AML-193 (cell line): ENCODE measurements at regions not wholly inside any gene's neighbourhood (a gene's known extent, or its start where the extent isn't known, plus 50 kb on each side); places are given as distances from the start of the nearest gene placed in this dataset.

Experiments used
- DNase-seq, 2 experiments: peaks; one replicate each; lab custom pipeline; 2025; lab: John Stamatoyannopoulos, UW

DNA sequence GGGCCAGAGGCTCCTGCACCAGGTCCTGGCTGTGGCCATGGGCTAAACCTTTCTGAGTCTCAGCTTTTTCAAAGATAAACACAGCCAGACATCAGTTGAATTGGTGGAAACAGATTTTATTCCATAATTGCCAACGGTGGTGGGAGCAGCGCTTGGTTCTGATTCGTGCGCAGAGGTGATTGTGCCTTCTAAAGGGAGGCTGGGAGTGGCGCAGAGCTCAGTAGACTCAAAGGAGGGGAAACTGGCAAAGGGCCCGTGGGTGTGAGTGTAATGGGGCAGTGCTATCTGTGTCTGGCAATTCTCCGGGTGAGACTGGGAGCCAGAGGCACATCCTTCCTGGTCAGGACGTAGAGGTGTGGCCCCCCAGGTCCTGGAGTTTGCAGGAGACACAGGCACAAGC is 169.4 kb upstream of the PPP1R26 start:
- DNase-seq = no peak

DNA sequence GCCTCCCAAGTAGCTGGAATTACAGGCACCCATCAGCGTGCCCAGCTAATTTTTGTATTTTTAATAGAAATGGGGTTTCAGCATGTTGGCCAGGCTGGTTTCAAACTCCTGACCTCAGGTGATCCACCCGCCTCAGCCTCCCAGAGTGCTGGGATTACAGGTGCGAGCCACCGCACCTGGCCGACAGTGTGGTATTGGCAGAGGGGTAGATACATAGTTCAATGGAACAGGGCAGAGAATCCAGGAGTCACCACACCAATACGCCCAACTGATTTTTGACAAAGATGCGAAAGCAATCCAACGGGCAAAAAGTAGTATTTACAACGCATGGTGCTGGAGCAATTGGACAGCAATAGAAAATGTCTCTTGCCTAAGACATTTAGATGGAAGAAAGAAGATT is 164.0 kb upstream of the PPP1R26 start:
- DNase-seq = no peak

DNA sequence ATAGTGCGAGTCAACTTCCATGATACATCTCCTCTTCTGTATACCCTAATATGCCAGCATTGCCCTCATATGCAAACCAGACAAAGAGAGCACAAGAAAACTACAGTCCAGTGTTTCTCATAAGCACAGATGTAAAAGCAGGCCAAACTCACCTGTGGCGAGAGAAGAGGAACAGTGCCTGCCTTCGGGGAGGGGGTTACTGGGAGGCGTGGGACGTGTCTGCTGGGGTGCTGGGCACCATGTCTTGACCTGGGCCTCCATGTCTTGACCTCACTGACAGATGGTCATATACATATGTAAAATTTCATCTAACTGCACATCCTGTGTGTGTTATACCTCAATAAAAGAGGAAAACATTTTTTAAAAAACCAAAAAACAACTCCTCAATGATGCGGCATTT is 159.3 kb upstream of the PPP1R26 start:
- no peak for DNase-seq

DNA sequence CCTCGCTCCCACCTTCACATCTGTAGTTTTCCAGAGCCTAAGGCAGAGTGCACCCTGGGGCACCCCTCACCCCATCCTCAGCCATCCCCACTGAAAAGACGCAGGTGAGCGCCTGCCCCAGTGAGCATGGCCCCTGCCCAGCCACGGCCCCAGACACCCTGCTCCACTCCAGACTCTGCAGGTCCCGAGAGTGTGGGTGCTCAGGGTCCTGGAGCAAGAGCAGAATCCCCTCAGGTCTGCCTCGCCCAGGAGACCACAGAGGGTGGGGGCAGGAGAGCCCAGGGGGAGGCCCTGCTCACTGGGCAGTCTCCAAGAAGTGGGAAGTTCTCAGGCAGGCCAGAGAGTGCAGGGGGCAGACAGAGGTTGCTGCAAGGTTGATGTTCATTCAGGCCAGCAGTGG is 158.6 kb upstream of the PPP1R26 start:
- no peak for DNase-seq

DNA sequence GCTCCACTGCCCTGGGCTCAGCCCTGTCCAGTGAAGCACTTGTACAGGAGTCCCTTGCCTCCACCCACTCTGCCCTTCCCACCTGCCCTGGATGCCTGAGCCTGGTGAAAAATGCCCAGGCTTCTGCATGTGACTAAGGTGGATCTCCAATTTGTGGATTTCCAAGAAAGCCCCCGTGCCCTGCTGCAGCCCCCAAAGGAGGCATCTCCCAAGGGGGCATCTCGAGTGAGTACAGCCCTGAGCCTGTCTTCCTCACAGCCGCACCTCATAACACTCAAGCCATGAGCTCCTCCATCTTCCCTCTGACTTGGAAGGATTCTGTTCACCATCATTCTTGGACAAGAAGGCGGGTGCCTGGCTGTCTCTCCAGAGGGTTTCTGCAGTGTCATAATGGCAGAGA is 158.0 kb upstream of the PPP1R26 start:
- DNase-seq = no peak

DNA sequence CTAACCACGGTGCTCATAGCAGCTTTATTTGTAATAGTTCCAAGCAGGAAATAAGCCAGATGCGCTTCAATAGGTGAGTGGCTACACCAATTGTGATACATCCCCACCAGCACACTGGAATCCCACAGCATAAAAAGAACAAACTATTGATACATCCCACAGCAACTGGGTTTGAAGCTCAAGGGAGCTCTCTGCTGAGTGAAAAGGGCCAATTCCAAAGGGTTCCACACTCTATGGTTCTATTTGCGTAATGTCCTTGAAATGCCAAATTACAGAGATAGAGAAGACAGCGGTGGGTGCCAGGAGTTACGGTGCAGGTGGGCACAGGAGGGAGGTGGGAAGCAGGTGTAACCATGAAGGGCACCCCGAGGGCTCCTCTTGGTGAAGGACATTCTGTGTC is 155.3 kb upstream of the PPP1R26 start:
- no peak for DNase-seq

DNA sequence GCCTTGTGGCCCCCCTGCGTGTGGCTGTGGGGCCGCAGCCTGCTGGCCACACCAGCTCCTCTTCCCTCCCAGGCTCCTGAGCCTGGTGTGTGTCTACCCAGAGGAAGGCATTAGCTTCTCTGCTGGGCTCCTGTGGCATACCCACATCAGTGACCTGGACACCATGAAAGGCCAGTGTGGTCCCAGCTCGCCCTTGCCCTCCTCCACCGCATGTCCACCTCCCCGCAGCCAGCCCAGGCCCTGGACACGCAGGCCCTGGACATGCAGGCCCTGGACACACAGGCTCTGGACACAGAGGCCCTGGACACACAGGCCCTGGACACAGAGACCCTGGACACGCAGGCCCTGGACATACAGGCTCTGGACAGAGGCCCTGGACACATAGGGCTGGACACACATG is 153.4 kb upstream of the PPP1R26 start:
- DNase-seq = no peak

DNA sequence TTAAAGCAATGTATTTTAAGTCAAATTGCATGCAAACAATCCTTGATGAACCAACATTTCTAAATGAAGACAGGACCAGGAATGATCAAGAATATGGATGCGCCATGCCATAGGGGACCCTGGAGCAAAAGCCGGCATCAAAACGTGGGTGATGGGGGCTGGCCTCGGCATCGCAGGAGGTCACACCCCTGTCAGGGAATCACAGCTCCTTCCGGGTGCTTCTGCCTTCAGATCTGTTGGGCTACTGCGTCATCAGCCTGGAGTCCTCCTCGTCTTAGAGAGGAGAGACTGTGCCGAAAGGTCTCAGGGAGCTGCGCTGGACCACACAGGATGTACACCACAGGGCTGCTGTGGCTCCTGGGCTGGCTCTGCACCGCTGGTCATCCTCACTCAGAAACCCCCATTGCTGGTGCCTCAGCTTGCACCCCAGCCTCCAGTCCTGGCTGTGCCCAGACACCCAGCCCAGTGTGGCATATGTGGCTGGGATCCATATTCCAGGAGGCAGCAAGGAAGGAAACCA is 152.9 kb upstream of the PPP1R26 start:
- DNase-seq = no peak

DNA sequence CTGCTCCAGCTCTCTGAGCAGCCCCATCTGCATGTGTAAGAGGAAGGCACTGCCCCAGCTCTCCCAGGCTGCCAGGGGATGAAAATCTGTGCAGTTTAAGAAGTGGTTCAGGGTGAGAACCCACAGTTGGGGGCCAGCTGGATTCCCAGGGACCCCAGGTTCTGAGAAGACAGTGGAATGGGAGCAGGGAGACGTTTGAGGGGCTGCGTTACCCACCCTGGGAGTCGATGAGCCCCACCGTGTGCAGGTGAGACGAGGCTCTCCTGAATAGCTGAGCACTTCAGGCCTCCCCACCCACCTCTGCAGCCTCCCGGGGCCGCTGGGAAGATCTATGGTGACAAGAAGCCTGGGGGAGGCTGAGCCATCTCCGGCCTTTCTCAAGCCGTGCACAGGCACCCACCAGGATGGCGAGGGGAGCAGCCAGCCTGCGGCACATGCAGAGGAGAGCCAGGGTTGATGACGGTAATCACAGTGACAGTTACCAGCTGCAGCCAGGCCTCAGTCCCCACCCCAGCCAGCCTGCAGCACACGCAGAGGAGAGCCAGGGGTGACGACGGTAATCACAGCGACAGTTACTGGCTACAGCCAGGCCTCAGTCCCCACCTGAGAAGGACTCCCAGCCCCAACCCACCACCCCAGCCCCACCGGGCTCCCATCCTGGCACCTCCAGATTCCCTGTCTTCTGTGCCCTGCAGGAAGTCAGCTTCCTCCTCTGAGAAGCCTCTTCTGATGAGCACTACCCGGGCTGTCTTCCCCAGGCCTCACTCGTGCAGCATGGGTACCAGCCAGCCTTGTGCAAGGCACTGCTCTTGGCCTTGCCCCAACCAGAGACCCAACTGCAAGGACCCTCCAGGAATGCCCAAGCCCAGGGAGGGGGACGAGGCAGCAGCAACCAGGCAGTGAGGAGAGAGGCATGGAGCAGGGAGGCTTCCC is 150.8 kb upstream of the PPP1R26 start:
- DNase-seq = no peak

DNA sequence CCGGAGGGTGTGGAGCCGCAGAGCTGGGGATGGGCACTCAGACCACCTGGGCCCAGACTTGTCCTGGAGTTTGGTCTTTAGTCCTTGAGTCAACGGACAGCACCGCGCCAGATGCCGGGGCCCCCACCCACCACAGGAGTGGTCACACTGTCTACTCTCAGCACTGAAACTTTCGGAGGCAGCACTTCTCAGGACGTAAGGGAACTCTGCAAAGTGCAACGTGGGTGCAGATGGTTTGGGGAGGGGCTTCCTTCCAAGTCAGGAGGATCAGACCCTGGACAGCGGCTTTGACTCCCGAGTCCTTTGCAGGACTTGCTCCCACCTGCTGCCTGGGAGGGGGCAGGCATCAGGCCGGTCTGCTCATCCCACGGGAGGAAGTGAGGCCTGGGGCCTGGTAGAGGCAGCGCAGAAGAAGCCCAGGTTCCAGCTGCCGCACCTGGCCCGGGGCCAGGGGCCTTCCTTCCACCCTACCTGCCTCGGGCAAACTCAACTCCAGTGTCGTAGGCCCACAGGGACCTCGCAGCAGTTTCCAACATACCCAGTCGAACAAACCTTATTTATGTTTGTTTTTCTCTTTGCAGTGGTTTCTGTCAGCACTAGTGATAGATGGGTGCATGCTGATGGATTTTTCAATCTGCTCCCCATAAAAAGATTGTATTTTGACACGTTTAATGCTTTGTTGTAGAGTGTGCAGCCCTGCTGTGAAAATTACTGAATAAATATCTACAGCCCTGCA is 149.8 kb upstream of the PPP1R26 start:
- no peak for DNase-seq

DNA sequence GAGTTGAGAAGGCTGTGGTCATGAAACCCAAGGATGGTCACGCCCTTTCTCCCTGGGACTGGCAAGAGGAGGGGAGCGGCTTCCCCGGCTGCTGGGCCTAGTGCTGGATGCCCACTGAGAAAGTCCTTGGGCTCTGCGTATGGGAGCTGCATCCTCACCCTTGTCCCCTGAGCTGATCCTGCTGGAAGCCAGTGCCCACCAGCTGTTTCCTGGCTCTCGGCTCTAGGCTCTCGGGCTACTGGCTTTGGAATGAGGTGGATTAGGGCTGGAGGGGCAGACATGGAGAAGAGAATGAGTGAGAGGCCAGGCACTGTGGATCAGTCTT is 149.3 kb upstream of the PPP1R26 start:
- DNase-seq = no peak

DNA sequence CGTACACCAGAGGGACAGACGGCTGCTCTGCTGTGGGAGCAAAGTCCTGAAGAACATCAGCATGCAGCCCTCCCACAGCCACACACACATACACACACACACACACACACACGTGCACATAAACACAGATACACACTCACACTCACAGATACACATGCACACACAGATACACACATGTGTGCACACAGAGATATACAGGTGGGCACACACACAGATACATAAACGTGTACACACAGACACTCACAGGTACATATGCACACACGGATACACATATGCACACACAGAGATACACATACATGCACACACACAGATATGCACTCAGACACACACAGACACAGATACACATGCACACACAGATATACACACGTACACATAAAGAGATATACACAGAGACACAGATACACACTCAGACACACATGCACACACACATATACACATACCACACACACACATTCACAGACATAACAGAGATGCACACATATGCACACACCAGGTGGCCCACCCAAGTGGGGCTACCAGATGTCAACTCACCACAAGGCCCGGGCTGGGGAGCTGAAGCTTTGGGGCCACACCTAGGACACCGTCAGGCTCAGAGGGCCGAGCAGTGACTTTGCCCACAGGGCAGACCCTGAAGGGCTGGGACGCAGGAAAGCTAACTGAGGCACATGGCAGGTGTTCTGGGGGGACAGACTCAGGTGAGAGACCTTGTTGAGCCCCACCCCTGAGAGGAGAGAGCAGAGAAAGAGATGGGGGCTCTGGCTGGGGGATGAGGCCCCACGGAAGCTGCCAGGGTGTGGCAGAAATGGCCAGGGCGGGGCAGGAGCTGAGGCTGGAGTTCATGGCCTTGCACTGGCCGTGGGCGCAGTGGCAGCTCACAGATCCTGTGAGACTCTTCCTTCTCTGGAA is 148.6 kb upstream of the PPP1R26 start:
- no peak for DNase-seq

DNA sequence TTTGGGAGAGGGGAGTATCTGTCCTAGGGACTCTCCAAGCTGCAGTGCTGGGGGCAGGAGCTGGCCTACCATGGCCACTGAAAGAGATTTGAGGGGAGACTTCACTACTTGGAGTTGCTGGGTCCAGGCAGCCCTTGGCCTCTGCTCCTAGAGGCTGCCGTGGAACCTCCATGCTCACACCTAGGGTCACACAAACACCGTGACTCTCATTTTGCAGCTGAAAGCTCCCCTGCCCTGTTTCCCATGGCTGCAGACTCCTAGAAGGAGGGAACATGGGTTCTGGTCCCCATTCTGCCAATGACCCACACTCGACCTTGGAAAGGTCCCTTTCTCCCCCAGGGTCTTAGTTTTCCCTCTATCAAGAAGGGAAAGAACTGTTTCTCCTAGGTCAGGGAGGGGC is 147.1 kb upstream of the PPP1R26 start:
- DNase-seq = no peak

DNA sequence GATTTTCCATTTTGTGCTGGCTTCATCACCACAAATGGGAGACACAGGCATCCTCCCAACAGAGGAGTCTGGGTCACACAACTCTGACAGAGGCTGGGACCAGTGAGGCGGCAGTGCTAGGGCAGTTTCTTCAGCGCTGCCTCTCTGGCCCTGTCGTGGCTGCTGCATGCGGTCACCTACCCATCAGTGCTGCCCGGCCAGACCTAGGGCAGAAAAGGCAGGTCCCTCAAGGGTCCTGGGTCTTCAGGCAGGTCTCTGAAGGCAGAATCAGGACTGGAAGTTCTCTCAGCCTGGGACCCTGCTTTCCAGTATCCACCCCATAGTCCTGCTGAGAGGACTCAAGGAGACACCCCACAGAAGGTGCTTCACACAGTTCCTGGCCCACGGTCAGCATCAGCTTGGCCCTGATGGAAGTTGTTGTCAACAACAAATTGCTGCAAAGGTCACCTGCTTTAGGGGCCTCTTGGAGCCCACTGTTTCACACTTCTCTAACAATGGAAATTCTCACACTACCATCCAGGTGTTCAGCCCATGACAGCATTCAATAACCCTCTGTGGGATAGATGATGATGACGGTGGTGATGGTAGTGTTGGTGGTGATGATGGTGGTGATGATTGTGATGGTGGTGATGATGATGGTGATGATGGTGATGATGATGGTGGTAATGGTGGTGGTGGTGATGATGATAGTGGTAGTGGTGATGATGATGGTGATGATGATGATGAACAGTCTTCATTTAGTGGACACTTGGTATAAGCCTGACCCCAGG is 146.4 kb upstream of the PPP1R26 start:
- no peak for DNase-seq

DNA sequence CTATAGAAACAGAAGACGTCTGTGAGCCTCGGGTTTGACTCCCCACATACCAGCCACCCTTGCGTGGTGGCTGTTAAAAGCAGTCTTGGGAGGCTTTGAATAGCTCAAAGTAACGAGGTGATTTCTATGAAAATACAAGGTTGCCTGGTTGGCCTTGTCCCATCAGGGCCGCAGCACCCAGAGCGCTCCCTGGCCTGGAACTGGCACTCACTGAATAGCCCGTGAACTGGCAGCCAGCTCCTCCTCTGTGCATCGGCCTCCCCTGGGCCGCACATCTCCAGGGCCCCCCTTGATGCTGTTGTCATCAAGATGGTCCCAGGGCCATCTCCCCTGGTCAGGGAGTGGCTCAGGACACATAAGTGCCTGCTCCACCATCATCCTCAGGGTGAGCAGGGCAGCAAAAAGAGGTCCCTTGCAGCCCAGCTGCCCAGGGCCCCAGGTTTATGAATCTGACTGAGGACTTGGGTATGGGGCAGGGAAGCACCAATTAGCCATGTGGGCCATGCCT is 144.6 kb upstream of the PPP1R26 start:
- DNase-seq = no peak

DNA sequence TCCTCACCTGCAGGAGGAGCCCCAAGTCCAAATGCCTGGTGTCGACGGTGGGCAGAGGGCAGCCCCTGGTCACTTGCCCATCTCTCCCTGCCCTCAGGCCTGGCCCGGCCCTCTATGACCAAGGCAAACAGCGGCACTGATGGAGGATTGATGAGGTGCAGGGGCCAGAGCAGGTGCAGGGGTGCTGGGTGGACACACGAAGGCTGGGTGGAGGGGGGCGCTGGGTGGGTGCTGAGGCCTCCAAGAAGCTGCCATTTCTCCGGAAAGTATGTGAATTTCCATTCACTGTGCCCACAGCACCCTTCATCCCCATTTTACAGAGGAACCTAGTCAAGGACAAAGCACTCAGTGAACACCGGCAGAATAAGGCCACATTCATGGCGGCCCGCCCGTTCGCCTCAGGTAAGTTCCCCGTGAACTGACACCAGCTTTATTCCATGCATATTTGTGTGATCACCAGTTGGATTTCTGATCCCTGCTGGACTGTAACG is 143.8 kb upstream of the PPP1R26 start:
- no peak for DNase-seq

DNA sequence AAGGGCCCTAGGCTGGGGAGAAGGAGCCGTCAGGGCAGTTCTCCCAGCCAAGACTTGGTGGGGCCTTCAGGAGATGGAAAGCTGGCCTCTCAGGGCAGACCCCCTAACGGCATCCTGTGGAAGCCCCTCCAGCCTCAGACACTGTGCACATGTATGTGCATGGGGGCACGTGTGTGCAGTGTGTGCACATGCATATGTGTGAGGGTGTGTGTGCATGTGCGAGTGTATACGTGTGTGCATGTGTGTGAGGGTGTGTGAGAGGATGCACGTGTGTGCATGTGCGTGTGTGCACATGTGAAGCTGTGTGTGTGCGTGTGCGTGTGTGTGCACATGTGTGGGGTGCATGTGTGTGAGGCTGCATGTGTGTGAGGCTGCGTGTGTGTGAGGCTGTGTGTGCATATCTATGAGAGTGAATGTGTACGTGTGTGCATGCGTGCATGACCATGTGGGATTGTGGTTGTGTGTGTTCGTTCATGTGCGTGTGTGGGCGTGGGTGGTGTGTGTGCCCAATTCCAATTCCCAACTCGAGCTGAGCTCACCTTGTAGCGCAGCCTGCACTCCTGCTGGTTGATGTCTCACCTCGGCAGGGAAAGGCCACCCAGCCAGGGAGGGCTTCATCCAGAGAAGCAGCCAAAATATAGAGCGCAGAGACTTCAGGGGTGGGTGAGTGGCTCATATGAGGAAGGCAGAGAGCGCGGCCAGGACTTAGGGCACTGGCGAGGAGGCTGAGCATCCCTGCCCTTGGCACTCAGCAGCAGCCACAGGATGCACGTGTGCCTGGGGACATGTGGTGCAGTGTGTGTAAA is 142.7 kb upstream of the PPP1R26 start:
- DNase-seq = no peak

DNA sequence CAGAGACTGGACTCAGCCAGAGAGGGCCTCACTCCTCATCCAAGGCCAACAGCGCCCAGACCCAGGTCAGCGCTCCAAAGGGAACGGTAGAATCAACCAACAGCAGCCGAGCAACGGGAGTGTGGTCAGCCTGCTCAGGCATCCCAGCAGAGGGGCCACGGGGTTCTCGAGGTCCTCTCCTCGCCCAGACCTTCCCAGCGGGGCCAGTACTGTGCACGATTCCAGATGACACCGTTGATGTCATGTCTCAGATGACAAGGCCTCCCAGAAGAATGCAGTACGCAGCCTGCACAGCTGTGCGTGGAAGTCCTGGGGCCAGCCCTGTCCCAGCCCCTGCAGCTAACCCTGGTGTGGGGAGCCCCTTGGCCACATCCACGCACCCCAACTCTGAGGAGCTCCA is 141.0 kb upstream of the PPP1R26 start:
- no peak for DNase-seq

DNA sequence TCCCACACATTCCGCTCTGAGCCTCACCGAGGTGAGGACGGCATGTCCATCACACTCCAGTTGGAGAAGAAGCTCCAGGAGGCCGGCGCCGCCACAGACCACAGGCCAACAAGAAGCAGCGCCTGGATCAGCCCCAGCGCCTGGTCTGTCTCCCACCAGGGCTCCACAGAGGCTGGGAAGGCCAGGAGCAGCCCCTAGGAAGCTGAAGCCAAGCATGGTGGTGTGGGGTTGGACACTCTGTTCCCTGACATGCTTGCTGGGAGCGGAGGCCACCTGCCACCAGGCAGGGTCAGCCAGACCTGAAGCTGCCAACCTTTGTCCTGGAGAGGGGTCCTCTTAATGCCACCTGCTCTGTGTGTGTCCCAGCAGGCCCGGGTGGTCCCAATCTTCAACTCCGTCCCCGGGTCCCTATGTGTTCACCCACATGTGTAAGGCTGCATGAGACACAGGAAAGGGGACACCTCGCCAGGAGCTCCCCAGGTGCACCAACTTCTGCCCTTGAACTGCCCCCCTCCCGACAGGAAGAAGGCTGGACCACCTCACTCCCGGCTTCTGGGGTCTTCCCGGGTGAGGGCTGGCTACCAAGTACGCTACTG is 140.1 kb upstream of the PPP1R26 start:
- DNase-seq = no peak

DNA sequence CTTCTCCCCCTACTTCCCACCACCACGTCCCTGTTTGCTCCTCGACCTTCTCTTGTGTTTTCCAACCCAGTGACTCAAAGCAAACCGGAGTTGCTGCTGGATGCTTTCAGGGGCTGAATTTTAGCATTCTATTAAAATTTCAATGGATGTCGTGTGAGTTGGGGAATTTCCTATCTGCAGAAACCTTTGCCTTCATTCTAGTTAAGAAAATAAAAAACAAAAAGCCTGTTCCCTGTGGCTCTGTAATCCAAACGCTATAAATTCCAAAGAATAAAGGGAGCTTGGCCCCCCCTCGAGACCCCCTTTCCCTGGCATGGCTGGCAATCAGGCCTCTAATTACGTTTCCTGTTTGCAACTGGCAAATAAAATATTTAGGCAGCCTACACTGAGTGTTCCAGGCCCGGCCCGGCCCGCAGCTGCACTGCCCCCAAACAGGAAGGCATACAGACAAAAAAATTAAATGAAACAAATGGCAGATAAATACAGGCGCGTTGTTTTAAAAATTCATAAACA is 139.4 kb upstream of the PPP1R26 start:
- no peak for DNase-seq
